SIG-M5 treated with dmso at 0.1 percent for 504 hours (cell line): ENCODE measurements at regions not wholly inside any gene's neighbourhood (a gene's known extent, or its start where the extent isn't known, plus 50 kb on each side); places are given as distances from the start of the nearest gene placed in this dataset.

Experiments
- DNase-seq: peaks from one replicate; lab custom pipeline; 2025; ENCODE audit not compliant: unreplicated experiment; lab: John Stamatoyannopoulos, UW

GRCh38 chr3:70899816-70900215 is 587.4 kb upstream of the MDFIC2 start:
- DNase-seq, result no peak

- DNase-seq, result no peak
These were observed 577.6 kb upstream of the MDFIC2 start for GRCh38 chr3:70890020-70890394.

DNA sequence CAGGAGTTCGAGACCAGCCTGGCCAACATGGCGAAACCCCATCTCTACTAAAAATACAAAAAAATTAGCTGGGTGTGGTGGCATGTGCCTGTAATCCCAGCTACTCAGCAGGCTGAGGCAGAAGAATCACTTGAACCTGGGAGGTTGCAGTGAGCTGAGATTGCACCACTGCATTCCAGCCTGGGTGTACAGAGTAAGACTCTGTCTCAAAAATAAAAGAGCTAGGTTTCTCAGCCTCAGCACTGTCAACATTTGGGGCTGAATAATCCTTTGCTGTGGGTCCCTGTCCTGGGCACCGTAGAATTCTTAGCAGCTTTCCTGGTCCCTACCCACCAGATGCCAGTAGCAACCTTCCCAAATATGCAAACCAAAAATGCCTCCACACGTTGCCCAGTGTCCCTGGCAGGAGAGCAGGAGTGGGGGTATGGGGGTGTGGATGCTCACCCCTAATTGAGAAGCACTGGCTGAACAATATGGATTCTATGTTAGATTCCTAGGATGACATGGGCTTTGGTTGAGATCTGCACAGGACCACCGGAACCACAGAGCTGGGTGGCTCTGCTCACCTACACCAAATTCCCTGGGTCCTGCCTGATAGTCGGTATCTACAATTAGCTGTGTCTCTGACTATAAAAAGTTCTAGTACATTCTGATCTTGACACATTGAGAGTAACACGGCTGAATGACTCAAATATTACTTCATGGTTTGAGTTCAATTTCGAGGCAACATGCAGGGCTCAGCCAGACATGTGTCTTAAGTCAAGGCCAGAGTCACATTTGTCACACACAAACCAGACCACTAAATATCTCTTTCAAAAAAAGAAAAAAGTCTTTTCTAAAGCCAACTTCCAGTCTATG is 577.0 kb upstream of the MDFIC2 start:
- no peak for DNase-seq

- no peak for DNase-seq
These were observed 573.2 kb upstream of the MDFIC2 start for GRCh38 chr3:70885636-70886035.

DNA sequence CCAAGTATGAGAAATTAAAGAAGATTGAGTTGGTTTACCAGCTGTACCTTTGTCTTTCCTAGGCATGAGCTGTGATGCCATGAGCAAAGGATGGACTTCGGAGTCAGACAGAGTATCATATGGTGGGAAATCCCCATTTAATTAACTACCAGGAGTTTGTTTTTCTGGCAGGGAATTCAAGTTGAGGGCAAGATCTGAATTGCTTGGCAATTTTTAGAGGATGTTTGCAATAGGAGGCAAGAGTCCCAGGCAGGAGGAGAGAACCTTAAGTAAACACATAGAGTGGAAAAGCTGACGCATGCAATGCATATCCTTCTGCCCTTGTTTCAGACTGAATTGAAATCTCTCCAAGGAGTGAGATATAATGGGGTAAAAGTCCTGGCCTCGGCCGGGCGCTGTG is 569.7 kb upstream of the MDFIC2 start:
- DNase-seq, result no peak

GRCh38 chr3:70880421-70880820 is 568.0 kb upstream of the MDFIC2 start:
- no peak for DNase-seq

- DNase-seq, result no peak
These were observed 563.7 kb upstream of the MDFIC2 start for GRCh38 chr3:70876154-70876553.

- no peak for DNase-seq
These were observed 561.8 kb upstream of the MDFIC2 start for GRCh38 chr3:70874196-70874595.

DNA sequence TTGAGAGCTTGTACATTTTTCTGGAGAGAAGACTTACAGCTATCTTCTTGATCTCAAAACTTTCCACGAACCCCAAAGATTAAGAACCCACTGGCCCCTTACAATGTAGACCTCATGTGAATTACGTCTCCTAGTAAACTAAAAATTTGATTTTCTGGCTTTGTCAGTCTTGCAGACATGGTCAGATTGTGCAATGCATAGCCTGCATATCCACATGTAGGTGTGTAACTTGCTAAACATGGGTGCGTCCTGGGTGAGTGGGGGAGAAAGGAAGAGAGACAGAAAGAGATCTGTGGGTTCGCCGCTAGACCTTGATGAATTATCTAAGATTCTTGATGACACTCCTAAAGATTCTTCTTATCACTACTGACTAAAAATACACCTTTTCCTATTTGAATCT is 561.2 kb upstream of the MDFIC2 start:
- DNase-seq, result no peak

DNA sequence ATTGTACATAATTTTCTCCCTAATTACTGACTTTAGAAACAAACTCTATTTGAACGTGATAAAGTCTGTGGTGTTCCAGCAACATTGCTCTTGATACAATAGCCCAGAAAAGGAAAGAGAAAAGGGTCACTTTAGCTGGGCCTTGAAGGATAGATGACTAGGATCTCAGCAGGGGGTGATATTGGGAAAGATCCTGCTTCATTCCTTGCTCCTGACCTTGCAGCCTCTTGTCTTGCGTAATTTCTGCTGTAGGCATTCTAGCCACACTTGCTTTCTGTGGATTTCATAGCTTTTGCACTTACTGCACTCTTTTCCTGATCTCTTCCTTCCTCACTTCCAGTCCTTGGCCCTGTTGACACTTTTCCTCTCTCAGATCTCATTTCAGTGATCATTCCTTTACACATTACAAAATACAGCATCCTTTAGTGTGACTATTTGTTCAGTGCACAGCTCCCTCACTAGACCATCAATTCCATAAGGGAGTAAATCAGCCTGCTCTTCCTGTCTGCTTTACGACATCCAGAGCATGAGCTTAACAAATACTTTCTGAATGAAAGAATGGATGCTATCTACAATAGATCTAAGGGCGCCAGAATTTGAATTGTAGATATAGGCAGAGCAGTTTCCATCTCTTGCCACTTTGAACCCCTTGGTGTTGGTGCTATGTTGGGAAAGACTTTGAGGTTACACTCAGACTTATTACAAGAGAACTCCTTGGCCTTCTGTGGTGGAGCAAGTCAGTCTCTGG is 559.6 kb upstream of the MDFIC2 start:
- no peak for DNase-seq

GRCh38 chr3:70870576-70870975 is 558.1 kb upstream of the MDFIC2 start:
- no peak for DNase-seq

GRCh38 chr3:70868561-70868960 is 556.1 kb upstream of the MDFIC2 start:
- DNase-seq, result no peak

DNA sequence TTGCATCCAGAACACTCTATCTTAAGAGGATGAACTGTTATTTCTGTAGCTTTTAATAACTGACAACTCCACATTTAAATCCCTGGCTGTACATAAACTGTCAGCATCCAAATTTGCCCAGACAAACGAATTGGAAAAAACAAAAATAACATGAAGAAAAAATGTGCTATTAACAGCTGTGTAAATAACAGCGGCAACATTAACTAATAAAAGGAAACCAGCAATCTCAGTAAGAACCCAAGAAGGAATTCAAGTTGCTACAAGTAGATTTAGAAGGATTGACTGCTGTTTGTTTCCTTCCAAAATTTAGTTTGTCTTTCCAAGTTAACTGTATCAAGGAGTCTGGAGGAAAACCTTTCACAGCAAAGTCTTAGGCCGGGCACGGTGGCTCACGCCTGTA is 550.6 kb upstream of the MDFIC2 start:
- DNase-seq, result no peak

GRCh38 chr3:70861855-70862254 is 549.4 kb upstream of the MDFIC2 start:
- DNase-seq, result no peak

- no peak for DNase-seq
These were observed 548.8 kb upstream of the MDFIC2 start for GRCh38 chr3:70861234-70861633.

- no peak for DNase-seq
These were observed 545.5 kb upstream of the MDFIC2 start for GRCh38 chr3:70857916-70858315.

GRCh38 chr3:70856414-70857162 is 544.1 kb upstream of the MDFIC2 start:
- no peak for DNase-seq

- no peak for DNase-seq
These were observed 542.7 kb upstream of the MDFIC2 start for GRCh38 chr3:70855149-70855548.

GRCh38 chr3:70854108-70854507 is 541.7 kb upstream of the MDFIC2 start:
- no peak for DNase-seq

DNA sequence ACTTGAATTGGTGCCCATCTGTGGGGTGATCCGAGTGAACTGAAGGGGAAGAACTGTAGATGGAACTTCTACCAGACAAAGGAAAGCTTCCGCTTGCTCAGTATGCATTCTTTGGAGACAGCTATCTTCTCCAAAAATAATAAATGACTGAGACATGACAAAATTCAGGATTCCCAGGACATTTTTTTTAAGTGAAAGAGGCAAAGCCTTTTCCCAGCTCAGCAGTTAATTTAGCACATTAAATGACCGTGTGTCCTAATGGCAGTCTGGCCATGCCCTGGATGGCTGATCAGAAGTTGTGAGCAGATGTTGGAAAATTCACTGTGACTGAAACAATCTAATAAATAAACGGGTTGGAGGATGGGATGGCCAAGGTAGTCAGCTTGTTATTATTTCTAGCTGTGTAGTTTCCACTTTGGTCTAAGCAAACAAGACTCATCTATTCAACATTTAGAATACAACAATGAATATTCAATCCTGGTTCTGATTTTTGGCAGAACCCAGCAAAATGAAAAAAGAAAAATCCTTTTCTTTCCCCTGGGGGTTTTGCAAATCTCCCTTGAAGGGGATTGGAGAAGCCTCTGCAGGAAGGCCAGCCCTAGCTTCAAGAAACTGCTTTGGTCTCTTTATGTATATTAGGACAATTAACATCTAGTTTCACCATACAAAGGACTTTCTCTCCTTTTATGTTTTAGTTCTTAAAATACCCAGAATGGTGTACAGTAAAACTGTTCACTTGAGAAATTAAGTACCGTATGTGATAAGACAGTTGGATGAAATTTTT is 540.9 kb upstream of the MDFIC2 start:
- DNase-seq, result no peak
